ENCODE measurements at regions not wholly inside any gene's neighbourhood (a gene's known extent, or its start where the extent isn't known, plus 50 kb on each side); places are given as distances from the start of the nearest gene placed in this dataset.

GRCh38 chr2:238693337-238694093 is 154.4 kb upstream of the TWIST2 start:
- DNase-seq (ENCODE audit: low read depth, low spot score), result no peak
- H3K4me3 ChIP-seq (ENCODE audit: low read depth, low read length), result no peak overlapping the region
- TF ChIP-seq CTCF (IDR thresholded peaks at IDR 0.05; ENCODE audit: low read depth, low read length), result no peak
- in situ Hi-C loops (cut with HindIII; ENCODE audit: low sequenced_read_pairs), result no loop called here

DNA sequence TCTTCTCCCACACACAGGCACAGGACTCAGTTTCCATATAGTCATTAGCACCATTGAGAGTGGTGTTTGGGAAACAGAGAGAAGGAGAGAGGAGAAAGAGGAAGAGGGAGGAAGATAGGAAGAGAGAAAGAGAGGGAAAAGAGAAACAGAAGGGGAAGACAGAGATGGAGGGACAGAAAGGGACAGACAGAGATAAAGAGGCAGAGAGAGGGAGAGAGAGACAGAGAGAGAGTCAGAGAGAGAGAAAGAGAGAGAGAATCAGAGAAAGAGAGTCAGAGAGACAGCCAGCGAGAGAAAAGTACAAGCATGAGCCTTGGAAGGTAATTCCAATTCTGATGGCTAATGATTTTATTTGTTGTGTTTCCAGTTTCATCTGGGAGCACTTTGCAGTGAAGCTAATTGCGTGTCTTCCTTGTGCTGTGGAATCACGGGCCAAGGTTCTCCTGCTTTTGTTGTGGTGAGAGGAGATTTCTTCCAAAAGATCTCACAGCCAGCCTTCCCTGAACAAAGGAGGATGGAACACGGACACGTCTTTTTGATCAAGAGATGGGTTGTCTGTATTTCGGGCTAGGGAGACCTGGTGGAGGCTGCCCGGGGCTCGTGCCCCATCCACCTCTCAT is 153.6 kb upstream of the TWIST2 start:
- TF ChIP-seq CTCF (IDR thresholded peaks at IDR 0.05; ENCODE audit: low read depth, low read length), result no peak
- H3K4me3 ChIP-seq (ENCODE audit: low read depth, low read length), result no peak overlapping the region
- DNase-seq (ENCODE audit: low read depth, low spot score), result no peak
- in situ Hi-C loops (cut with HindIII; ENCODE audit: low sequenced_read_pairs), result no loop called here

GRCh38 chr2:238694922-238695321 is 153.0 kb upstream of the TWIST2 start:
- no peak for TF ChIP-seq CTCF (IDR thresholded peaks at IDR 0.05; ENCODE audit: low read depth, low read length)

DNA sequence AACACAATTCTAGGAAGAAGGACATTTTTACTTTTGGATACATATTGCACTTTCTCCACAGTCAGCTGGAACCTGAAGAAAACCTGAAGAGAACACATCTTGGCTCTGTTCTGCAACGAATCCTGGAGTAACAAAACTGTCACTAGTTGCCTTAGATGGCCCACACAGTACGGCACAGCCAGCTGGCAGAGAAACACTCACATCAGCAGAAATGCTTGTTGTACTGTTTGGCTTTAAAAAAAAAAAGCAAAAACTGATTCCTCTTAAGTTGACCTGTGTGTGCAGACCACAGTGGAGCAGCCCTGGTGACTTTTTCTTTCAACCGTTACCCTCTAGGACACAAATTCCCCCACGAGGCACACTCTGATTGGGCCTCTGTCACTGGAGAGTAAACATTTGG is 152.3 kb upstream of the TWIST2 start:
- no peak for TF ChIP-seq CTCF (IDR thresholded peaks at IDR 0.05; ENCODE audit: low read depth, low read length)
- no peak overlapping the region for H3K4me3 ChIP-seq (ENCODE audit: low read depth, low read length)
- DNase-seq (ENCODE audit: low read depth, low spot score), result no peak
- in situ Hi-C loops (cut with HindIII; ENCODE audit: low sequenced_read_pairs), result no loop called here

More at GRCh38 chr2:238694922-238695321, 153.0 kb upstream of the TWIST2 start:
- no peak for DNase-seq (ENCODE audit: low read depth, low spot score)
- in situ Hi-C loops (cut with HindIII; ENCODE audit: low sequenced_read_pairs), result no loop called here
- H3K4me3 ChIP-seq (ENCODE audit: low read depth, low read length), result no peak overlapping the region

- H3K4me3 ChIP-seq (ENCODE audit: low read depth, low read length), result no peak overlapping the region
- in situ Hi-C loops (cut with HindIII; ENCODE audit: low sequenced_read_pairs), result no loop called here
- DNase-seq (ENCODE audit: low read depth, low spot score), result no peak
- no peak for TF ChIP-seq CTCF (IDR thresholded peaks at IDR 0.05; ENCODE audit: low read depth, low read length)
Observed at GRCh38 chr2:238696331-238696730, 151.6 kb upstream of the TWIST2 start.

DNA sequence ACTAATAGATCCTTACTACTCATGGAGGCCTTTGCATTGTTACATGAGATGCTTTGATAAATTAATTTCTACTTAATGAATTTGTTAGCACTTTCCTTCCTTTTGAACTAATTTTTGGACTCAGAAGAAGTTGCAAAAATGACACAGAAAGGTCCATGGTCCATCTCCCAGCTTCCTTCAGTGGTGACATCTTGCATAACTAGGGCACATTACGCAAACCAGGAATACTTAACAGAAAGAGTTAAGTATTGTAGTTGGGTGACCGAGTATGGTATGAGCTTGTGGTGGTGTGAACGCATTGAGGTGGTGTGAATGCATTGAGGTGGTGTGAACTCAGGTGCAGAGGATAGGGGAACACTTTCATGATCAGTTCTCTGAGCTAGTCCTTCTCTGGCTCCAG is 151.1 kb upstream of the TWIST2 start:
- no peak overlapping the region for H3K4me3 ChIP-seq (ENCODE audit: low read depth, low read length)
- DNase-seq (ENCODE audit: low read depth, low spot score), result no peak
- in situ Hi-C loops (cut with HindIII; ENCODE audit: low sequenced_read_pairs), result no loop called here
- no peak for TF ChIP-seq CTCF (IDR thresholded peaks at IDR 0.05; ENCODE audit: low read depth, low read length)
